ENCODE measurements at regions not wholly inside any gene's neighbourhood (a gene's known extent, or its start where the extent isn't known, plus 50 kb on each side); places are given as distances from the start of the nearest gene placed in this dataset.
"Not testable (repeated sequence)": the region's sequence is repeated elsewhere in the genome, so short reads cannot be mapped to it uniquely, and the experiment has no call there.

GRCh38 chr14:105739331-105740102 lies 213.1 kb downstream of the TMEM121 start:
- Histone ChIP-seq H3K27ac (no peak overlapping the region), H3K9me3 (no peaks in the 10 kb centered on the region), H3K36me3 (no peaks in the 10 kb centered on the region), H3K27me3 (no peaks in the 10 kb centered on the region), H3K4me3 (no peak overlapping the region), H3K4me1 (no peaks in the 10 kb centered on the region)
- no peak for TF ChIP-seq CTCF (IDR thresholded peaks at IDR 0.05)
- no peak for DNase-seq (ENCODE audit: low spot score in 2 of 2)
- intact Hi-C loops (cut with DNase I) = no loop called here

- DNase-seq (ENCODE audit: low spot score in 2 of 2); intact Hi-C loops (cut with DNase I): not testable (repeated sequence)
These were observed 213.9 kb downstream of the TMEM121 start for GRCh38 chr14:105740272-105740671.

GRCh38 chr14:105740961-105741360 lies 214.6 kb downstream of the TMEM121 start:
- DNase-seq (ENCODE audit: low spot score in 2 of 2); H3K4me1 ChIP-seq; H3K27me3 ChIP-seq; H3K4me3 ChIP-seq; H3K36me3 ChIP-seq; H3K9me3 ChIP-seq; H3K27ac ChIP-seq; intact Hi-C loops (cut with DNase I): not testable (repeated sequence)

More at GRCh38 chr14:105740272-105740671, 213.9 kb downstream of the TMEM121 start:
- not testable (repeated sequence) for H3K27ac ChIP-seq, H3K27me3 ChIP-seq, H3K9me3 ChIP-seq, H3K36me3 ChIP-seq, H3K4me1 ChIP-seq, H3K4me3 ChIP-seq

- H3K4me3 ChIP-seq; H3K4me1 ChIP-seq; H3K27ac ChIP-seq; DNase-seq (ENCODE audit: low spot score in 2 of 2); H3K27me3 ChIP-seq; H3K9me3 ChIP-seq; intact Hi-C loops (cut with DNase I); H3K36me3 ChIP-seq: not testable (repeated sequence)
These were observed 215.5 kb downstream of the TMEM121 start for GRCh38 chr14:105741707-105742530.

GRCh38 chr14:105742531-105742848 lies 216.1 kb downstream of the TMEM121 start:
- Histone ChIP-seq H3K9me3 (no peaks in the 10 kb centered on the region), H3K4me3 (no peak overlapping the region), H3K27ac (no peak overlapping the region), H3K4me1 (no peaks in the 10 kb centered on the region), H3K36me3 (no peaks in the 10 kb centered on the region), H3K27me3 (no peaks in the 10 kb centered on the region)
- no peak for TF ChIP-seq CTCF (IDR thresholded peaks at IDR 0.05)
- no peak for DNase-seq (ENCODE audit: low spot score in 2 of 2)
- intact Hi-C loops (cut with DNase I) = no loop called here

GRCh38 chr14:105742904-105743701 lies 216.7 kb downstream of the TMEM121 start:
- H3K36me3 ChIP-seq; H3K27ac ChIP-seq; H3K27me3 ChIP-seq; H3K4me1 ChIP-seq; H3K9me3 ChIP-seq; intact Hi-C loops (cut with DNase I); DNase-seq (ENCODE audit: low spot score in 2 of 2); H3K4me3 ChIP-seq: not testable (repeated sequence)

- H3K4me3 ChIP-seq; H3K9me3 ChIP-seq; intact Hi-C loops (cut with DNase I); DNase-seq (ENCODE audit: low spot score in 2 of 2); H3K4me1 ChIP-seq; H3K36me3 ChIP-seq; H3K27me3 ChIP-seq; H3K27ac ChIP-seq: not testable (repeated sequence)
These were observed 217.9 kb downstream of the TMEM121 start for GRCh38 chr14:105744213-105744787.

All from ascending aorta (tissue), 2 donors.